Heart left ventricle (tissue), 13 donors: ENCODE measurements at regions not wholly inside any gene's neighbourhood (a gene's known extent, or its start where the extent isn't known, plus 50 kb on each side); places are given as distances from the start of the nearest gene placed in this dataset.

Experiments used
- CTCF ChIP-seq, 12 donors: fragments of 200-600 bp; sonication (generic) in 4 of 12; IDR thresholded peaks; one replicate each; pipeline versions ENCODE4 v1.5.0 to v1.8.0; 2018 to 2022; ENCODE audit warnings: antibody characterized with exemption in 12 of 12, mild to moderate bottlenecking in 5 of 12
- POLR2A ChIP-seq, 2 donors: fragments of 450-650 bp; IDR thresholded peaks; one replicate each; pipeline ENCODE4 v1.6.1; 2017; ENCODE audit warnings: antibody characterized with exemption in 2 of 2, mild to moderate bottlenecking in 2 of 2, moderate library complexity in 2 of 2
- donor health status: ischemic (EF 13 %, LVEDD 7.1; RV severe dilation, severe dysfunction).
- donor health status: DM: no; HTN: yes; CAD: no.
- donor health status: DM: no; HTN: no; CAD: no.
- donor health status: ischemic (EF 25% LVEDD 6.9; RV normal size, moderate dysfunction).
- donor health status: ischemic (EF 25% LVEDD 5.7; RV mildly dilated, moderate dysfunction).
- donor health status: ischemic (EF 35%, LVEDD 5.7; RV mildly dilated, moderate dysfunction).
- donor health status: nonischemic (EF 11% LVEDD 7.7; RV severe dilation, severe dysfunction).
- donor health status: DM: yes; HTN: yes; CAD: no.
- donor health status: PGD.
- donor health status: ischemic (EF 29% LVEDD 5.4; RV normal size, mild dysfunction).
- donor health status: nonischemic (EF 23%, LVEDD 6.1; RV moderate dilation, normal function).

DNA sequence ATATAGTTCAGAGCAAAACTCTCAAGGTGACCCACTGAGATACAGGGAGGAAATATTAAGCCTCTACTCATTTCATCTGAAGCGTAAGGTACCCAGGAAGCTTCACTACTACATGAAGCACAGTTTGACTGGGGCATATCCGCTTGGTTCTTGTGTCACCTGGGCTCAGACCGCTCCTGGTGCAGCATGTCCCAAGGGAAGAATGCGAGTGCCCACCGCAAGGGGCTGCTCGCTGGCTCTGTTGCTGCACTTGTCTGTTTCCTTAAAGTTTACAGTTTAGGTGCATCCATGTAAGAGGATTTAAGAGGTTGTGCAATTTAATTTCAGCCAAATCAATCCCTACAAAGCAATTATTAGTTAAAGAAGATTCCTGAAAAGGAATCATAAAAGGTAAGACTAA lies 507.8 kb downstream of the FBXO15 start:
- TF ChIP-seq CTCF (IDR thresholded peaks at IDR 0.05), result no peak
- TF ChIP-seq POLR2A (IDR thresholded peaks at IDR 0.05), result no peak
